ENCODE measurements at regions not wholly inside any gene's neighbourhood (a gene's known extent, or its start where the extent isn't known, plus 50 kb on each side); places are given as distances from the start of the nearest gene placed in this dataset.

- H3K4me3 Mint-ChIP-seq (ENCODE audit: unreplicated experiment), result no peak overlapping the region
- no peak overlapping the region for H3K27ac Mint-ChIP-seq (ENCODE audit: unreplicated experiment)
- no peaks in the 10 kb centered on the region for H3K36me3 Mint-ChIP-seq (ENCODE audit: unreplicated experiment)
- H3K27me3 Mint-ChIP-seq (ENCODE audit: unreplicated experiment), result peaks cover 10% of the 10 kb centered on the region
- no peak for DNase-seq
- H3K9me3 Mint-ChIP-seq (ENCODE audit: unreplicated experiment), result peaks cover 5% of the 10 kb centered on the region
- no peak for TF ChIP-seq CTCF (IDR thresholded peaks at IDR 0.05; ENCODE audit: partially characterized antibody, unreplicated experiment)
- peaks cover 8% of the 10 kb centered on the region for H3K4me1 Mint-ChIP-seq (ENCODE audit: low read depth, unreplicated experiment)
Observed at GRCh38 chr15:88707771-88708654, 69.2 kb downstream of the ISG20 start.

GRCh38 chr15:88708655-88709054, 69.8 kb downstream of the ISG20 start:
- Mint-ChIP-seq H3K36me3 (ENCODE audit: unreplicated experiment) (no peaks in the 10 kb centered on the region), H3K27me3 (ENCODE audit: unreplicated experiment) (peaks cover 10% of the 10 kb centered on the region), H3K4me3 (ENCODE audit: unreplicated experiment) (no peak overlapping the region), H3K27ac (ENCODE audit: unreplicated experiment) (no peak overlapping the region), H3K9me3 (ENCODE audit: unreplicated experiment) (peaks cover 5% of the 10 kb centered on the region), H3K4me1 (ENCODE audit: low read depth, unreplicated experiment) (peaks cover 5% of the 10 kb centered on the region)
- TF ChIP-seq CTCF (IDR thresholded peaks at IDR 0.05; ENCODE audit: partially characterized antibody, unreplicated experiment), result no peak
- DNase-seq, result no peak

- no peaks in the 10 kb centered on the region for H3K36me3 Mint-ChIP-seq (ENCODE audit: unreplicated experiment)
- peaks cover 5% of the 10 kb centered on the region for H3K9me3 Mint-ChIP-seq (ENCODE audit: unreplicated experiment)
- no peak for TF ChIP-seq CTCF (IDR thresholded peaks at IDR 0.05; ENCODE audit: partially characterized antibody, unreplicated experiment)
- no peak overlapping the region for H3K27ac Mint-ChIP-seq (ENCODE audit: unreplicated experiment)
- peaks cover 10% of the 10 kb centered on the region for H3K27me3 Mint-ChIP-seq (ENCODE audit: unreplicated experiment)
- no peak overlapping the region for H3K4me3 Mint-ChIP-seq (ENCODE audit: unreplicated experiment)
- DNase-seq, result no peak
- peaks cover 3% of the 10 kb centered on the region for H3K4me1 Mint-ChIP-seq (ENCODE audit: low read depth, unreplicated experiment)
Observed at GRCh38 chr15:88710027-88710715, 71.4 kb downstream of the ISG20 start.

- no peak overlapping the region for H3K4me3 Mint-ChIP-seq (ENCODE audit: unreplicated experiment)
- no peak overlapping the region for H3K27ac Mint-ChIP-seq (ENCODE audit: unreplicated experiment)
- H3K36me3 Mint-ChIP-seq (ENCODE audit: unreplicated experiment), result no peaks in the 10 kb centered on the region
- H3K9me3 Mint-ChIP-seq (ENCODE audit: unreplicated experiment), result peaks cover 2% of the 10 kb centered on the region
- TF ChIP-seq CTCF (IDR thresholded peaks at IDR 0.05; ENCODE audit: partially characterized antibody, unreplicated experiment), result no peak
- no peaks in the 10 kb centered on the region for H3K4me1 Mint-ChIP-seq (ENCODE audit: low read depth, unreplicated experiment)
- DNase-seq, result no peak
- peaks cover 7% of the 10 kb centered on the region for H3K27me3 Mint-ChIP-seq (ENCODE audit: unreplicated experiment)
Observed at GRCh38 chr15:88711806-88712205, 73.0 kb downstream of the ISG20 start.

Measured in glutamatergic neuron (in vitro differentiated cells).